Large intestine (tissue), 3 donors: ENCODE measurements at regions not wholly inside any gene's neighbourhood (a gene's known extent, or its start where the extent isn't known, plus 50 kb on each side); places are given as distances from the start of the nearest gene placed in this dataset.

Experiments
- DNase-seq, 2 donors: peaks; one replicate each; pipeline versions ENCODE4 v3.0.0 to v3.0.0-alpha.2; 2013
- H3K27ac ChIP-seq: one replicate; pipeline ENCODE4 v1.5.1; 2013; ENCODE audit warnings: low read length
- H3K27me3 ChIP-seq: 2 replicates; pipeline ENCODE4 v1.6.1; 2013; ENCODE audit warnings: low read length; ENCODE audit not compliant: control insufficient read depth, insufficient read depth
- H3K36me3 ChIP-seq: 2 replicates; pipeline ENCODE4 v1.6.1; 2013; ENCODE audit warnings: low read length; ENCODE audit not compliant: control insufficient read depth, insufficient read depth
- H3K4me1 ChIP-seq: one replicate; pipeline ENCODE4 v1.6.1; 2013; ENCODE audit warnings: low read length; ENCODE audit not compliant: control insufficient read depth, insufficient read depth
- H3K4me3 ChIP-seq: one replicate; pipeline ENCODE4 v1.5.1; 2013; ENCODE audit warnings: low read length
- H3K9me3 ChIP-seq: one replicate; pipeline ENCODE4 v1.6.1; 2013; ENCODE audit warnings: mild to moderate bottlenecking, low read depth, low read length, moderate library complexity; ENCODE audit not compliant: control insufficient read depth
- WGBS: methylation state at CpG from one replicate; pipeline ENCODE4 v1.1.5; 2013; ENCODE audit warnings: low lambda C conversion rate; ENCODE audit not compliant: insufficient coverage; 5-methylcytosine and 5-hydroxymethylcytosine counted together

GRCh38 chr11:57082125-57082524 is 93.4 kb downstream of the OR5AK2 start:
- Histone ChIP-seq H3K4me1 (no peaks in the 10 kb centered on the region), H3K36me3 (no peaks in the 10 kb centered on the region), H3K27me3 (no peaks in the 10 kb centered on the region), H3K4me3 (no peak overlapping the region), H3K27ac (no peak overlapping the region), H3K9me3 (no peaks in the 10 kb centered on the region)
- no CpG with 5 or more reads among the region's 1 CpG for WGBS
- no peak for DNase-seq

GRCh38 chr11:57083641-57084385 is 95.1 kb downstream of the OR5AK2 start:
- 30% methylated on average over 2 of the region's 2 CpGs for WGBS
- Histone ChIP-seq H3K27ac (no peak overlapping the region), H3K27me3 (no peaks in the 10 kb centered on the region), H3K4me1 (no peaks in the 10 kb centered on the region), H3K36me3 (no peaks in the 10 kb centered on the region), H3K9me3 (no peaks in the 10 kb centered on the region), H3K4me3 (no peak overlapping the region)
- no peak for DNase-seq

- Histone ChIP-seq H3K27ac (no peak overlapping the region), H3K4me1 (no peaks in the 10 kb centered on the region), H3K4me3 (no peak overlapping the region), H3K9me3 (no peaks in the 10 kb centered on the region), H3K36me3 (no peaks in the 10 kb centered on the region), H3K27me3 (no peaks in the 10 kb centered on the region)
- WGBS: 0% methylated on average over 1 of the region's 1 CpG
- DNase-seq: no peak
Measured at GRCh38 chr11:57085611-57086010, 96.1 kb upstream of the LRRC55 start.

- DNase-seq: no peak
- H3K27ac ChIP-seq: no peak overlapping the region
- no peaks in the 10 kb centered on the region for H3K9me3 ChIP-seq
- WGBS: no CpG with 5 or more reads among the region's 1 CpG
- H3K4me1 ChIP-seq: no peaks in the 10 kb centered on the region
- no peaks in the 10 kb centered on the region for H3K27me3 ChIP-seq
- H3K4me3 ChIP-seq: no peak overlapping the region
- no peaks in the 10 kb centered on the region for H3K36me3 ChIP-seq
Measured at GRCh38 chr11:57087991-57088390, 93.8 kb upstream of the LRRC55 start.

GRCh38 chr11:57092028-57092698 is 89.6 kb upstream of the LRRC55 start:
- no peak overlapping the region for H3K27ac ChIP-seq
- H3K9me3 ChIP-seq: no peaks in the 10 kb centered on the region
- WGBS: no CpG with 5 or more reads among the region's 9 CpGs
- H3K4me1 ChIP-seq: no peaks in the 10 kb centered on the region
- H3K4me3 ChIP-seq: no peak overlapping the region
- H3K27me3 ChIP-seq: no peaks in the 10 kb centered on the region
- no peak for DNase-seq
- no peaks in the 10 kb centered on the region for H3K36me3 ChIP-seq

GRCh38 chr11:57094181-57094935 is 87.4 kb upstream of the LRRC55 start:
- Histone ChIP-seq H3K4me3 (no peak overlapping the region), H3K4me1 (no peaks in the 10 kb centered on the region), H3K27me3 (no peaks in the 10 kb centered on the region), H3K27ac (no peak overlapping the region), H3K9me3 (no peaks in the 10 kb centered on the region), H3K36me3 (no peaks in the 10 kb centered on the region)
- WGBS: no CpG with 5 or more reads among the region's 1 CpG
- DNase-seq: no peak

- no peak overlapping the region for H3K27ac ChIP-seq
- no CpG with 5 or more reads among the region's 3 CpGs for WGBS
- no peaks in the 10 kb centered on the region for H3K4me1 ChIP-seq
- no peak overlapping the region for H3K4me3 ChIP-seq
- no peaks in the 10 kb centered on the region for H3K27me3 ChIP-seq
- no peaks in the 10 kb centered on the region for H3K36me3 ChIP-seq
- H3K9me3 ChIP-seq: no peaks in the 10 kb centered on the region
- DNase-seq: no peak
Measured at GRCh38 chr11:57095417-57095816, 86.3 kb upstream of the LRRC55 start.

- Histone ChIP-seq H3K4me3 (no peak overlapping the region), H3K9me3 (no peaks in the 10 kb centered on the region), H3K27me3 (no peaks in the 10 kb centered on the region), H3K36me3 (no peaks in the 10 kb centered on the region), H3K4me1 (no peaks in the 10 kb centered on the region), H3K27ac (no peak overlapping the region)
- DNase-seq: no peak
- no CpG with 5 or more reads among the region's 3 CpGs for WGBS
Measured at GRCh38 chr11:57095896-57096295, 85.9 kb upstream of the LRRC55 start.

- Histone ChIP-seq H3K36me3 (no peaks in the 10 kb centered on the region), H3K9me3 (no peaks in the 10 kb centered on the region), H3K27ac (no peak overlapping the region), H3K27me3 (no peaks in the 10 kb centered on the region), H3K4me3 (no peak overlapping the region), H3K4me1 (no peaks in the 10 kb centered on the region)
- DNase-seq: no peak
- WGBS: no CpG with 5 or more reads among the region's 2 CpGs
Measured at GRCh38 chr11:57097149-57097548, 84.6 kb upstream of the LRRC55 start.

- 100% methylated on average over 1 of the region's 2 CpGs for WGBS
- H3K9me3 ChIP-seq: no peaks in the 10 kb centered on the region
- no peaks in the 10 kb centered on the region for H3K36me3 ChIP-seq
- H3K4me3 ChIP-seq: no peak overlapping the region
- H3K27ac ChIP-seq: no peak overlapping the region
- H3K27me3 ChIP-seq: no peaks in the 10 kb centered on the region
- H3K4me1 ChIP-seq: no peaks in the 10 kb centered on the region
- no peak for DNase-seq
Measured at GRCh38 chr11:57098191-57098590, 83.6 kb upstream of the LRRC55 start.
